ENCODE measurements at regions not wholly inside any gene's neighbourhood (a gene's known extent, or its start where the extent isn't known, plus 50 kb on each side); places are given as distances from the start of the nearest gene placed in this dataset.

DNA sequence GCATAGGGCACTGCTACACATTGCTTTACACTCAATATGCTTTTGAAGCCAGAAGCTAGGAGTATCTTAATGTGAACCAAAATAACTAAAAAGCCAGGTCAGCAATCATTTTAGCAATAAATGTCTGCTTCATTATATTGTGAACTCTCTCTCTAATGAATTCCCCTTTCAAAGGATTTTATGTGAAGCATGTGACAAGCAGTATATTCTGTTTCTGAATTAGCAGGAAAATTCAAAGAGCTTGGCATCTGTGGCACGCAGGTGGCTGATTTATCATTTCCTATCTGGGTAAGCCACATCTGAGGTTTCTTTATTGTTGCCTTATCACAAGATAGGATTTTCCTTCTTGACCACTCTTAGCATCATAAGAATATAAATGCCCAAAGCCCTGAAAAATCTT lies 56.8 kb upstream of the KLF12 start:
- TF ChIP-seq CTCF (IDR thresholded peaks at IDR 0.05; ENCODE audit: low read length) (no peak), EZH2 (IDR thresholded peaks at IDR 0.05; ENCODE audit: borderline replicate concordance, low read length) (no peak)
- Histone ChIP-seq H3K9ac (ENCODE audit: low read length) (no peak overlapping the region), H3K79me2 (ENCODE audit: insufficient read depth, low read length) (no peaks in the 10 kb centered on the region), H4K20me1 (ENCODE audit: insufficient read depth, low read length) (no peaks in the 10 kb centered on the region), H3K4me2 (ENCODE audit: low read length) (no peak overlapping the region), H3K27me3 (ENCODE audit: insufficient read depth, low read length) (no peaks in the 10 kb centered on the region), H3K36me3 (ENCODE audit: insufficient read depth, low read length) (no peaks in the 10 kb centered on the region), H3K9me2 (ENCODE audit: low read depth, low read length) (no peaks in the 10 kb centered on the region), H2AFZ (ENCODE audit: low read length) (no peak overlapping the region), H3K4me1 (ENCODE audit: insufficient read depth, low read length, severe bottlenecking) (no peaks in the 10 kb centered on the region), H3K9me3 (ENCODE audit: low read length) (no peaks in the 10 kb centered on the region), H3K27ac (ENCODE audit: low read depth, low read length, poor library complexity, severe bottlenecking) (no peak overlapping the region), H3F3A (ENCODE audit: insufficient read depth, low read length) (no peaks in the 10 kb centered on the region), H3K4me3 (ENCODE audit: low read depth, low read length, poor library complexity, severe bottlenecking) (no peak overlapping the region)

GRCh38 chr13:74187564-74187963 lies 53.4 kb upstream of the KLF12 start:
- H3K27me3 ChIP-seq (ENCODE audit: insufficient read depth, low read length): no peaks in the 10 kb centered on the region
- no peaks in the 10 kb centered on the region for H3F3A ChIP-seq (ENCODE audit: insufficient read depth, low read length)
- H3K9me3 ChIP-seq (ENCODE audit: low read length): no peaks in the 10 kb centered on the region
- H3K4me2 ChIP-seq (ENCODE audit: low read length): no peak overlapping the region
- TF ChIP-seq CTCF (IDR thresholded peaks at IDR 0.05; ENCODE audit: low read length): no peak
- no peak for TF ChIP-seq EZH2 (IDR thresholded peaks at IDR 0.05; ENCODE audit: borderline replicate concordance, low read length)
- H3K9me2 ChIP-seq (ENCODE audit: low read depth, low read length): no peaks in the 10 kb centered on the region
- no peak overlapping the region for H3K4me3 ChIP-seq (ENCODE audit: low read depth, low read length, poor library complexity, severe bottlenecking)
- no peaks in the 10 kb centered on the region for H3K4me1 ChIP-seq (ENCODE audit: insufficient read depth, low read length, severe bottlenecking)
- H4K20me1 ChIP-seq (ENCODE audit: insufficient read depth, low read length): no peaks in the 10 kb centered on the region
- no peak overlapping the region for H3K9ac ChIP-seq (ENCODE audit: low read length)
- H3K36me3 ChIP-seq (ENCODE audit: insufficient read depth, low read length): no peaks in the 10 kb centered on the region
- no peak overlapping the region for H2AFZ ChIP-seq (ENCODE audit: low read length)
- no peaks in the 10 kb centered on the region for H3K79me2 ChIP-seq (ENCODE audit: insufficient read depth, low read length)
- no peak overlapping the region for H3K27ac ChIP-seq (ENCODE audit: low read depth, low read length, poor library complexity, severe bottlenecking)

DNA sequence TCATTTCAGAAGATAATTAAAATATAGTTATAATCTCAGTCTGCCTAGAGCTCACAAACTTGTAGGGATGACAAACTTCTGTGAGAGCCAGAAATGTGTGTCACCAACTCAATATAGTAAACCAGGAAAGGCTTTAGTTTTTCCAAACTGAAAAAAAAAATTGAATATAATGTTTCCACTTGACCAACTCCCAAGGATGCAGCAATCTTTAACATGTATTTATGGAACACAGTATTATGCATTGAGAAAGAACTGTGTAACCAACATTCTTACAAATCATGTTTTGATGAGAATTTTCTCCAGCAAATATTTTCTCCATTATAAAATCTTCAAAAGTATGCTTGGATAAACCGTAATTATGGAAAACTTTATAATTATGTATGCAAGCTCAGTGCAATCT lies 50.1 kb upstream of the KLF12 start:
- H3F3A ChIP-seq (ENCODE audit: insufficient read depth, low read length): no peaks in the 10 kb centered on the region
- no peaks in the 10 kb centered on the region for H3K9me2 ChIP-seq (ENCODE audit: low read depth, low read length)
- H3K4me2 ChIP-seq (ENCODE audit: low read length): no peak overlapping the region
- H3K27ac ChIP-seq (ENCODE audit: low read depth, low read length, poor library complexity, severe bottlenecking): no peak overlapping the region
- H3K36me3 ChIP-seq (ENCODE audit: insufficient read depth, low read length): no peaks in the 10 kb centered on the region
- TF ChIP-seq CTCF (IDR thresholded peaks at IDR 0.05; ENCODE audit: low read length) (no peak), EZH2 (IDR thresholded peaks at IDR 0.05; ENCODE audit: borderline replicate concordance, low read length) (no peak)
- H3K4me3 ChIP-seq (ENCODE audit: low read depth, low read length, poor library complexity, severe bottlenecking): no peak overlapping the region
- no peak overlapping the region for H2AFZ ChIP-seq (ENCODE audit: low read length)
- no peaks in the 10 kb centered on the region for H3K27me3 ChIP-seq (ENCODE audit: insufficient read depth, low read length)
- no peaks in the 10 kb centered on the region for H3K4me1 ChIP-seq (ENCODE audit: insufficient read depth, low read length, severe bottlenecking)
- no peaks in the 10 kb centered on the region for H3K79me2 ChIP-seq (ENCODE audit: insufficient read depth, low read length)
- H3K9me3 ChIP-seq (ENCODE audit: low read length): no peaks in the 10 kb centered on the region
- H3K9ac ChIP-seq (ENCODE audit: low read length): no peak overlapping the region
- H4K20me1 ChIP-seq (ENCODE audit: insufficient read depth, low read length): no peaks in the 10 kb centered on the region

All from OCI-LY1 (cell line).